ENCODE measurements at regions not wholly inside any gene's neighbourhood (a gene's known extent, or its start where the extent isn't known, plus 50 kb on each side); places are given as distances from the start of the nearest gene placed in this dataset.

- DNase-seq (no peak), ATAC-seq (ENCODE audit: poor library complexity) (no peak)
- intact Hi-C loops (cut with DNase I) = no loop called here
Measured at GRCh38 chr5:7050986-7051385, 337.8 kb downstream of the TENT4A start.

GRCh38 chr5:7053125-7053524, 339.9 kb downstream of the TENT4A start:
- intact Hi-C loops (cut with DNase I) = no loop called here
- DNase-seq = no peak
- no peak for ATAC-seq (ENCODE audit: poor library complexity)

GRCh38 chr5:7053528-7054209, 340.4 kb downstream of the TENT4A start:
- DNase-seq (no peak), ATAC-seq (ENCODE audit: poor library complexity) (no peak)
- intact Hi-C loops (cut with DNase I) = no loop called here

DNA sequence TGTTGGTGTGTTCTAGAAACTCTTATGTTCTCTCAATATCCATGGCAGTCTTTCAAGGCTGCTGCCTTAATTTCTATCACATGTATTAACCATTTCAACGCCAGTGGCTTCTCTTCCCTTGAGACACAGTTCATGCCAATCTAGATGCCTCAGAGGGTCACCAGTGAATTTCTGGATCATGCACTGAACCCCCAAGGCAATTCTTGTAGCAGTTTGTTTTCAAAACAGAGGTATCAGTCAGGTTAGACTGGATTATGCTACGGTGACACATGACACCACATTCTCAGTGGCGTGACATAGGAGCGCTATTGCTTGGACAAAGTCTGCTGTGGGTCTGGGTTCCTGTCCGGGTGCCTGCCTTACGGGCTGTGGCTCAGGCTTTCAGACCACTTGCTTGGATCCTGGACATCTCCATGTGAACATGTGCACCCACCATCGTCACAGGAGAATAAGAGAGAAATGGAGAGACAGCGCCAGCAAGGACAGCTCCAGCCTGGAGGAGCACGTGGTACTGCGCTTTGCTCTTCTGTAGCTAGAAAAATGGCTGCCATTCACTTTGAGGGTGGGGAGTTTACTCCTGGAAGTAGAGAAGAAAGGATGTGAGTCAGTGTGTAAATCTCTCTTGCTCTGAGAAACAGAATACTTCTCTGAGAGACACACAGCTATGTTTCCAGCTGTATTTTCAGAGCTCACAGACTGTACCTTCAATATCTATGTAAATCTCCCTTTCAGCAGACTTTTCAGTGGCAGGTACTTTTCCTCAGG, 329.3 kb upstream of the ADCY2 start:
- DNase-seq = no peak
- intact Hi-C loops (cut with DNase I) = no loop called here
- ATAC-seq (ENCODE audit: poor library complexity) = no peak

DNA sequence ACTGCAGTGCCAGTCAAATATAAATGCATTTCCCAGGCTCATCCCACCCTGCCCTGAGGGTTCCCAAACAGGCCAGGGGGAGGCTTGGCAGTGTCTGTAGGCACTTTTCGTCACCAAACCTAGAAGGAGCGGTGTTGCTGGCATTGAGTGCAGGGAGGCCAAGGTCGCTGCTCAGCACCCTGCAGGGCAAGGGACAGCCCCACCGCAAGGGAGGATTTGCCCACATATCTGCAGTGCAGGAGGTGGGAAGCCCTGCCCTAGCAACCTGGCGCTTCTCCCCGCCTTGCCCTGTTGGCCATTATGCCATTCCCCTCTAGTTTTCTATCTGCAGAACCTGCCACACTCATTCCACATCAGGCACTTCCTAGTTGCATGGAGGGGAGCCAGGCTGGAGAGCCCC, 327.8 kb upstream of the ADCY2 start:
- intact Hi-C loops (cut with DNase I) = no loop called here
- ATAC-seq (ENCODE audit: poor library complexity) (no peak), DNase-seq (no peak)

GRCh38 chr5:7068899-7069298, 327.0 kb upstream of the ADCY2 start:
- no peak for ATAC-seq (ENCODE audit: poor library complexity)
- DNase-seq = no peak
- intact Hi-C loops (cut with DNase I) = no loop called here

DNA sequence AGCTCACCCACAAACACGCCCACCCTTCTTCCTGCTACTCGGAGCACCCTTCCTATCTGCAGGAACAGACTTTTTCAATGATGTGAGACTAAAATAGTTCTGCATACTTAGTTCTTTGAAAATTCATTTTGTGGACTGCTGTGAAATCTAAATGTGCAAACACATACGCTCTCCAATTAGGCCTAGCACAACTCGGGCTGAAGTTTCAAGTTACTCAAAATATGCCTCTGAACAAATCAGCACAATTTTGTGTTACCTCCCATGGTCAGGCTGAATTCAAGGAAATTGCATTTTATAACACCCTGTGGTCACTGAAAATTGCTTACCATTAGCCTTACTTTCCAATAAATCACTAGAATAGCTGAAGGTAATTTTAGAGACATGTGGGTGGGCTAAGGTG, 323.8 kb upstream of the ADCY2 start:
- ATAC-seq (ENCODE audit: poor library complexity) (no peak), DNase-seq (no peak)

GRCh38 chr5:7073666-7074065, 322.3 kb upstream of the ADCY2 start:
- DNase-seq = no peak
- intact Hi-C loops (cut with DNase I) = no loop called here
- ATAC-seq (ENCODE audit: poor library complexity) = no peak

More for the DNA sequence above, 323.8 kb upstream of the ADCY2 start:
- intact Hi-C loops (cut with DNase I) = no loop called here

DNA sequence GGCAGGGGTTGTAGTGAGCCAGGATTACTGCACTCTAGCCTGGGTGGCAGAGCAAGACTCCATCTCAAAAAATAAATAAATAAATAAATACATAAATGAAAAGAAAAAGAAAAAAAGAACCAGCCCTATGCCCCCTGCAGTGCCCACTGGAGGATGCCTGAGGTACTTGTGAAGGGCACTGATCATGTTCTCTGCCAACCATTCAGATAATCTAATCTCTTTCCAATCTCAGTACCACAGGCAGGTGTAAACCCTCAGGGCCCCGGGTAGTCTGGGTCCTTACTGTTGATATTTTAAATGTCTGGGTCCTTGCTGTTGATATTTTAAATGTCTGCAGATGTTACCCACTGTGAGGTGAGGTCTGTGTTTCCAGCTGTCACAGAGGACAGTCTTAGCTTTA, 321.8 kb upstream of the ADCY2 start:
- ATAC-seq (ENCODE audit: poor library complexity) = no peak
- intact Hi-C loops (cut with DNase I) = no loop called here
- DNase-seq = no peak

DNA sequence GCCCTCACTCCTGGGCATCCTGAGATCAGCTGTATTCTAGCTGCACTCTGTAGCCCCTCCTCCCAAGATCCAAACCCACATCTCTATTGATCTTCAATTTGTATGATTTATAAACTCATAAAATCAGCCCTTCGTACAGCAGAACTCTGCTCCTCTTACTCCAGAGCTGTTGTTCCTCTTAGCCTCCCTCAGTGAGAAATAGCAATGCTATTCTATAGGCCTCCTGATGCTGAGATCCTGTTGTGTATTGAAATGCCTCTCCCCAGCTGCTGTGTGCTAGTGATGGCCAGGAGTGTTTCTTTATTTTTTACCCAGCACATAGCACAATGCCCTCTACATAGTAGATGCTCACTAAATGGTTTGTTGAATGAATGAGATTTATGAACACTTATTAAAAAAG, 320.5 kb upstream of the ADCY2 start:
- ATAC-seq (ENCODE audit: poor library complexity) = no peak
- no peak for DNase-seq
- intact Hi-C loops (cut with DNase I) = no loop called here

DNA sequence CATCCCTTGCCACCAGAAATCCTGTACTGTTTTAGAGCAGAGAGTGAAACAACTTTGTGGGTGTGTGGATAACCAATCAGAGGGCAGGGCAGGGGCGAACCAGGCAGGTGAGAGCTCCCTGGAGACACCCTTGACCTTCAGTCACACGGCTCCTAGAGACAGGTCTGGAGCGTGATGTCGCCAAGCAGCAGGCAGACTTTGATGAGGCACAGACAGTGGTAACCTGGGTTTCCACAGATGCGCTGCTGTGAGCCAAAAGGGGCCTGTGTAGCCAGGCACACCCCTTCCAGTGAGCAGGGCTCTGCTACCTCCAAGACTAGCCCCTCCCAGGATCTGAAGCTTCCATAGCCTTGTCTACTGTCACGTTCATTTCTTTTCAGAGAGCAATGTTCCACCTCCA, 317.8 kb upstream of the ADCY2 start:
- ATAC-seq (ENCODE audit: poor library complexity) (no peak), DNase-seq (no peak)
- intact Hi-C loops (cut with DNase I) = no loop called here

GRCh38 chr5:7078901-7079300, 317.0 kb upstream of the ADCY2 start:
- intact Hi-C loops (cut with DNase I) = no loop called here
- ATAC-seq (ENCODE audit: poor library complexity) = no peak
- DNase-seq = no peak

- intact Hi-C loops (cut with DNase I) = no loop called here
- ATAC-seq (ENCODE audit: poor library complexity) (no peak), DNase-seq (no peak)
Measured at GRCh38 chr5:7080501-7080900, 315.4 kb upstream of the ADCY2 start.

GRCh38 chr5:7087719-7088297, 308.1 kb upstream of the ADCY2 start:
- intact Hi-C loops (cut with DNase I) = no loop called here
- DNase-seq = no peak
- ATAC-seq (ENCODE audit: poor library complexity) = no peak

GRCh38 chr5:7088849-7089248, 307.1 kb upstream of the ADCY2 start:
- ATAC-seq (ENCODE audit: poor library complexity) (no peak), DNase-seq (no peak)
- intact Hi-C loops (cut with DNase I) = no loop called here

GRCh38 chr5:7094626-7095025, 301.3 kb upstream of the ADCY2 start:
- ATAC-seq (ENCODE audit: poor library complexity) = no peak
- DNase-seq = no peak
- intact Hi-C loops (cut with DNase I) = no loop called here

DNA sequence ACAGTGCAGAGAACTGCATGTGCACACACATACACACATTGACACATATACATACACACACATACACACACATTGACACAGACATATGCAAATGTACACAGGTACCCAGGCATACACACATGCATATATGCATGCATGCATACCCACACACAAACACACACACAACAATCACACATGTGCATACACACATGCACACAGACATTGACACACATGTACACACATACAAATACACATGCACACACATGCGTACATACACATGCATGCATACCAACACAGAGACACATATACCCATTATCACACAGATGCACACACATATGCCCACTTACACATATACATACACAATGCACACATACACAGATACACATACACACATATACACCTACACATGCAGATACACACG, 299.6 kb upstream of the ADCY2 start:
- ATAC-seq (ENCODE audit: poor library complexity) (no peak), DNase-seq (no peak)
- intact Hi-C loops (cut with DNase I) = no loop called here

GRCh38 chr5:7105358-7105757, 290.6 kb upstream of the ADCY2 start:
- intact Hi-C loops (cut with DNase I) = no loop called here
- no peak for DNase-seq
- no peak for ATAC-seq (ENCODE audit: poor library complexity)

DNA sequence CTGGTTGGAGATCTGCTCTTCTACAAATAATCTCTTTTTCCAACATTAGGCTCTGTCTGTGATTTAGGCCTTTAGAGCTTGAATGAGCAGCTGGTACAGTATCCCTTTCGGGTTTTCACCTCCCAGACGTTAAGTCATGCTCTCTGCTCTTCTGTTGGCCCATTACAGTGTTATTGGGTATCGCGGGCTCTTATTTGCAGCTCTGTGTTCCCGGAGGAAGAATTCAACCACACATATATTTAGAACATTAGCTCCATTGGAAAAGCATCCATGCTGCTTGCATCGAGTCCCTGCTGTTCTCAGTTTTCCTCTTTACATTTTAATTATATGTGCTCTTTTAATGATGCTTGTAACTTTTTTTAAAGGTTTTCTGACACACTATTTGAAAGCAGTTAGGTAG, 278.0 kb upstream of the ADCY2 start:
- DNase-seq = no peak
- intact Hi-C loops (cut with DNase I) = no loop called here
- no peak for ATAC-seq (ENCODE audit: poor library complexity)

GRCh38 chr5:7131680-7132079, 264.3 kb upstream of the ADCY2 start:
- intact Hi-C loops (cut with DNase I) = no loop called here
- ATAC-seq (ENCODE audit: poor library complexity) (no peak), DNase-seq (no peak)

Data from Right ventricle myocardium superior (tissue), 1 donor.